HepG2 (cell line): ENCODE measurements at regions not wholly inside any gene's neighbourhood (a gene's known extent, or its start where the extent isn't known, plus 50 kb on each side); places are given as distances from the start of the nearest gene placed in this dataset.

ENCODE experiments used
- ATAC-seq: fragments of 200-7000 bp; cut with Tn5 transposase; 3 replicates; pipeline ENCODE4 v1.9.1; 2020; ENCODE audit warnings: mild to moderate bottlenecking, moderate library complexity
- BruUV-seq: library from RNA; stranded (reverse); fragments of 400-500 nt; replicated peaks from 2 replicates; lab custom pipeline; 2021; lab: Mats Ljungman, UMichigan
- CTCF ChIA-PET: fragments of 300-600 bp; formaldehyde crosslinking; extraction: SDS; loops from one replicate; lab custom pipeline; 2021; ENCODE audit warnings: low total read pairs, inconsistent platforms, low intra/inter-chr PET ratio; lab: Yijun Ruan, JAX
- POLR2A ChIA-PET: fragments of 350-600 bp; sonication (Branson Sonifier 250); formaldehyde crosslinking; loops from one replicate; lab custom pipeline; 2020; ENCODE audit warnings: antibody characterized with exemption, inconsistent platforms; lab: Yijun Ruan, JAX
- DNase-seq: peaks from one replicate; pipeline ENCODE4 v3.0.0-alpha.2; 2015; ENCODE audit warnings: low spot score
- FAIRE-seq: peaks from 3 replicates; lab custom pipeline; 2011; peaks lifted over from hg19 to GRCh38; lab: Jason Lieb, UNC
- H2AFZ ChIP-seq: one replicate; pipeline ENCODE4 v1.6.1; 2011; ENCODE audit warnings: low read length, inconsistent platforms
- H3K27ac ChIP-seq: fragments of 300-600 bp; 3 replicates; pipeline ENCODE4 v1.8.0; 2011; ENCODE audit warnings: mixed run types, mild to moderate bottlenecking, mixed read lengths, low read length, inconsistent platforms; ENCODE audit not compliant: insufficient read depth; ENCODE audit errors: extremely low read length
- H3K27me3 ChIP-seq, 2 experiments: fragments of 200-600 bp in 1 of 2; 2 replicates in 1 of 2; 3 replicates in 1 of 2; pipeline versions ENCODE4 v1.6.0 to v1.8.0; 2011; ENCODE audit warnings: low read length in 2 of 2, mild to moderate bottlenecking in 2 of 2, moderate library complexity in 2 of 2, inconsistent platforms in 1 of 2; ENCODE audit not compliant: insufficient read depth in 2 of 2, control insufficient read depth in 1 of 2
- H3K36me3 ChIP-seq, 2 experiments: fragments of 200-600 bp in 1 of 2; replicated peaks in 1 of 2; 2 replicates in 1 of 2; 3 replicates in 1 of 2; pipeline versions ENCODE4 v1.5.1 to v1.8.0; 2011; ENCODE audit warnings: low read length in 2 of 2, inconsistent platforms in 1 of 2; ENCODE audit not compliant: insufficient read depth in 2 of 2, control insufficient read depth in 1 of 2
- H3K4me1 ChIP-seq: 2 replicates; pipeline ENCODE4 v1.5.1; 2012; ENCODE audit warnings: low read length, inconsistent platforms; ENCODE audit not compliant: insufficient read depth
- H3K4me2 ChIP-seq: 2 replicates; pipeline ENCODE4 v1.6.0; 2011; ENCODE audit warnings: low read depth, low read length, inconsistent platforms
- H3K4me3 ChIP-seq, 3 experiments: fragments of 200-600 bp in 1 of 3; sonication (generic), shearing (Covaris generic) in 1 of 3; replicated peaks in 1 of 3; 2 replicates each; pipeline ENCODE4 v1.5.1; 2011 to 2016; ENCODE audit warnings: low read length in 3 of 3, inconsistent platforms in 2 of 3, low read depth in 2 of 3, mild to moderate bottlenecking in 2 of 3, control low read depth in 1 of 3, mixed read lengths in 1 of 3; ENCODE audit not compliant: insufficient read depth in 1 of 3
- H3K79me2 ChIP-seq: one replicate; pipeline ENCODE4 v1.6.1; 2011; ENCODE audit warnings: low read length, inconsistent platforms; ENCODE audit not compliant: insufficient read depth
- H3K9ac ChIP-seq: 2 replicates; pipeline ENCODE4 v1.6.0; 2011; ENCODE audit warnings: mild to moderate bottlenecking, low read depth, low read length, inconsistent platforms; ENCODE audit not compliant: insufficient read depth
- H3K9me3 ChIP-seq: 2 replicates; pipeline ENCODE4 v1.5.1; 2012; ENCODE audit warnings: mild to moderate bottlenecking, low read length
- H4K20me1 ChIP-seq: 2 replicates; pipeline ENCODE4 v1.6.0; 2011; ENCODE audit warnings: inconsistent platforms, mild to moderate bottlenecking, low read length, moderate library complexity; ENCODE audit not compliant: insufficient read depth
- MAFG ChIP-seq: sonication (generic); formaldehyde crosslinking; IDR thresholded peaks from 2 replicates; pipeline ENCODE4 v1.5.1; 2020; ENCODE audit warnings: mild to moderate bottlenecking, missing genetic modification reagents
- PHF20 ChIP-seq: sonication (generic); formaldehyde crosslinking; IDR thresholded peaks from 2 replicates; pipeline ENCODE4 v1.5.0; 2020; ENCODE audit warnings: mild to moderate bottlenecking, missing genetic modification reagents
- RNF2 ChIP-seq: fragments of 450-650 bp; conservative IDR thresholded peaks from 2 replicates; pipeline ENCODE4 v1.6.1; 2016; ENCODE audit warnings: low read depth
- SALL2 ChIP-seq: sonication (generic); formaldehyde crosslinking; IDR thresholded peaks from 2 replicates; pipeline ENCODE4 v1.8.1; 2023; ENCODE audit warnings: mild to moderate bottlenecking, missing genetic modification reagents, inconsistent platforms
- U2AF2 ChIP-seq: fragments of 200-400 bp; formaldehyde crosslinking; IDR thresholded peaks from 2 replicates; pipeline ENCODE4 v1.6.1; 2017; ENCODE audit warnings: low read depth, mild to moderate bottlenecking, low read length
- ZSCAN29 ChIP-seq: sonication (generic); formaldehyde crosslinking; conservative IDR thresholded peaks from 2 replicates; pipeline ENCODE4 v1.4.0; 2020; ENCODE audit warnings: mild to moderate bottlenecking, missing genetic modification reagents
- WGBS: methylation state at CpG from one replicate; pipeline ENCODE4 v1.1.6; 2017; ENCODE audit warnings: low lambda C conversion rate; 5-methylcytosine and 5-hydroxymethylcytosine counted together
- in situ Hi-C: cut with HindIII; loops from 2 replicates; pipeline ENCODE4 v1.10.0; 2017; ENCODE audit warnings: low pct_unique_long_range_greater_than_20kb; ENCODE audit not compliant: extremely low pct_ligation_motif_present
- intact Hi-C: fragments of 100-400 bp; cut with micrococcal nuclease; formaldehyde crosslinking; loops from one replicate; pipeline ENCODE4 v1.10.0; 2022; ENCODE audit not compliant: unreplicated experiment
- TF ChIP-seq, protein P1 (sequence below): sonication (generic); formaldehyde crosslinking; IDR thresholded peaks from 2 replicates; pipeline ENCODE4 v1.8.1; 2023; ENCODE audit warnings: mild to moderate bottlenecking, moderate library complexity, missing genetic modification reagents
- TF ChIP-seq, protein P2 (sequence below): sonication (generic); formaldehyde crosslinking; IDR thresholded peaks from 2 replicates; pipeline ENCODE4 v1.8.0; 2022; ENCODE audit warnings: missing genetic modification reagents, mild to moderate bottlenecking, inconsistent platforms, borderline replicate concordance

- H3K4me2 ChIP-seq: no peak overlapping the region
- ChIA-PET CTCF (no interaction called here), POLR2A (no interaction called here)
- BruUV-seq: no TSS peak
- no peaks in the 10 kb centered on the region; a peak in 1 of 5 replicates for H3K27me3 ChIP-seq
- ATAC-seq (no peak), FAIRE-seq (no peak), DNase-seq (no peak)
- H3K79me2 ChIP-seq: no peaks in the 10 kb centered on the region
- 16% methylated on average over 8 of the region's 8 CpGs for WGBS
- H3K9me3 ChIP-seq: no peaks in the 10 kb centered on the region
- in situ Hi-C loops: no loop called here
- H3K4me3 ChIP-seq: no peak overlapping the region
- no peak for TF ChIP-seq RNF2
- TF ChIP-seq, protein P1, sequence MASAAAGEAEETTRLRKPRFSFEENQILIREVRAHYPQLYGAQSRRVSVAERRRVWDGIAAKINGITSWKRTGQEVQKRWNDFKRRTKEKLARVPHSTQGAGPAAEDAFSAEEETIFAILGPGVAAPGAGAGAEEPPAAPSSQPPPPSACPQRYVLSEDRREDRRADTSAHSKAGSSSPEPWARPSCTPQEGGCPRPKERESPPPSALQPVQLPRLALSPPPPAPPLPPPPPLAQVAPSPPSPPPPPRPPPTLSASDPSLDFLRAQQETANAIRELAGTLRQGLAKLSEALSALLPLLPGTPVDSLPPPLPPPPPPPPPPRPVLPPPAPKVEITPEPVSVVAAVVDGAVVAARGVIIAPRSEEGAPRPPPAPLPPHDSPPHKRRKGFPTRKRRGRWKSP (CRISPR knock-in tag): no peak
- TF ChIP-seq, protein P2, sequence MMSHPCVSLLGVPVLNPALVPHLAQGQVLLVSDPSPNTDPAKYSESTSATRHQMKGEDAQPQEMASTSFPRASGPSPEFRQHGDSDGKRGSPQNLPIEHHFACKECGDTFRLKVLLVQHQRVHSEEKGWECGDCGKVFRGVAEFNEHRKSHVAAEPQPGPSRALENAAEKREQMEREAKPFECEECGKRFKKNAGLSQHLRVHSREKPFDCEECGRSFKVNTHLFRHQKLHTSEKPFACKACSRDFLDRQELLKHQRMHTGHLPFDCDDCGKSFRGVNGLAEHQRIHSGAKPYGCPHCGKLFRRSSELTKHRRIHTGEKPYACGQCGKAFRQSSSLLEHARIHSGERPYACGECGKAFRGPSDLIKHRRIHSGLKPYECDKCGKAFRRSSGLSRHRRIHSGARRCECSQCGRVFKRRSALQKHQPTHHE (CRISPR knock-in tag): no peak
- TF ChIP-seq SALL2 (CRISPR knock-in tag): no peak
- TF ChIP-seq PHF20 (CRISPR knock-in tag): no peak
- no peak overlapping the region for H2AFZ ChIP-seq
- H3K36me3 ChIP-seq: no peaks in the 10 kb centered on the region
- H4K20me1 ChIP-seq: no peaks in the 10 kb centered on the region
- intact Hi-C loops: no loop called here
- H3K4me1 ChIP-seq: no peaks in the 10 kb centered on the region
- no peak overlapping the region for H3K27ac ChIP-seq
- H3K9ac ChIP-seq: no peak overlapping the region
Measured at GRCh38 chr1:87506147-87506546, 177.5 kb downstream of the LMO4 start.

- H3K79me2 ChIP-seq: no peaks in the 10 kb centered on the region
- no peak for FAIRE-seq
- TF ChIP-seq U2AF2 (no peak), MAFG (CRISPR knock-in tag) (no peak), ZSCAN29 (CRISPR knock-in tag) (no peak)
- TF ChIP-seq, all 625 proteins: peak for 0
- H3K27ac ChIP-seq: no peak overlapping the region
- no peak overlapping the region for H3K4me2 ChIP-seq
- in situ Hi-C loops: no loop called here
- DNase-seq: no peak
- no peak overlapping the region for H3K9ac ChIP-seq
- H4K20me1 ChIP-seq: no peaks in the 10 kb centered on the region
- intact Hi-C loops: no loop called here
- H3K4me3 ChIP-seq: no peak overlapping the region
- POLR2A ChIA-PET: no interaction called here
- no peaks in the 10 kb centered on the region for H3K36me3 ChIP-seq
- H2AFZ ChIP-seq: no peak overlapping the region
- H3K4me1 ChIP-seq: no peaks in the 10 kb centered on the region
- H3K27me3 ChIP-seq: no peaks in the 10 kb centered on the region; a peak in 1 of 5 replicates
- no TSS peak for BruUV-seq
- CTCF ChIA-PET: no interaction called here
- 19% methylated on average over 1 of the region's 1 CpG for WGBS
- H3K9me3 ChIP-seq: no peaks in the 10 kb centered on the region
- ATAC-seq: no peak
Measured at GRCh38 chr1:87508247-87508787, 179.6 kb downstream of the LMO4 start.
